Astrocyte of the spinal cord (primary cell): ENCODE measurements at regions not wholly inside any gene's neighbourhood (a gene's known extent, or its start where the extent isn't known, plus 50 kb on each side); places are given as distances from the start of the nearest gene placed in this dataset.

ENCODE experiments used
- DNase-seq: peaks from one replicate; pipeline ENCODE4 v3.0.0; 2011; ENCODE audit warnings: low read depth, low spot score
- H3K4me3 ChIP-seq: 2 replicates; pipeline ENCODE4 v1.5.1; 2011; ENCODE audit warnings: low read depth, mild to moderate bottlenecking, low read length, moderate library complexity
- CTCF ChIP-seq: IDR thresholded peaks from 2 replicates; pipeline ENCODE4 v1.5.1; 2012; ENCODE audit warnings: low read depth, mild to moderate bottlenecking, low read length, inconsistent platforms
- in situ Hi-C: cut with HindIII; loops from 2 replicates; pipeline ENCODE4 v1.10.0; 2017; ENCODE audit warnings: low sequenced_read_pairs

GRCh38 chr12:126644236-126645020, 1579.2 kb downstream of the AACS start:
- TF ChIP-seq CTCF = no peak
- DNase-seq = no peak
- no peak overlapping the region for H3K4me3 ChIP-seq
- in situ Hi-C loops = no loop called here

DNA sequence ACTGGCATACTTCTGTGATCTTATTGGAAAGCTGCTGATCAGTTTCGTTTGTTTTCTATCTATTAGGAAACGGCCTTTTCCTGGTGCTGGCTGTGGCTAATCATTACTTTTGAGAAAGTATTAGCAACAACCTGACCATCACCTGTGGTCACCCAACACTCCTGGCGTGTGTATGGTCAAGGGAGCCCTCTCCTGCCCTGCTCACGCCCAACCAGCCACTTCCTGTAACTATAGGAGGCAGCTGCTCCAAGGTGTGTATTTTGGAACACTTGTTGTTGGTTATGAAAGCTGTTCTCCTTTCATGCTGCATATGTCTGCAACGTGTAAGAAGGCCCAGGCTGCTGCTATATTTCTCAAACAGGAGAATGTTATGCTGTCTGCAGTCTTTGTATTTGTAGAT, 1582.8 kb downstream of the AACS start:
- no peak for TF ChIP-seq CTCF
- H3K4me3 ChIP-seq = no peak overlapping the region
- DNase-seq = no peak
- in situ Hi-C loops = no loop called here

- in situ Hi-C loops = no loop called here
- no peak for TF ChIP-seq CTCF
- no peak overlapping the region for H3K4me3 ChIP-seq
- DNase-seq = no peak
Measured at GRCh38 chr12:126651133-126651532, 1585.9 kb downstream of the AACS start.

- no peak overlapping the region for H3K4me3 ChIP-seq
- in situ Hi-C loops = no loop called here
- DNase-seq = peak; percentile 43
- peak; percentile 43 for TF ChIP-seq CTCF
Measured at GRCh38 chr12:126663304-126664094, 1598.3 kb downstream of the AACS start.

- in situ Hi-C loops = no loop called here
- peak; percentile 95 for DNase-seq
- H3K4me3 ChIP-seq = no peak overlapping the region
- no peak for TF ChIP-seq CTCF
Measured at GRCh38 chr12:126667339-126667738, 1599.6 kb upstream of the TMEM132C start.

DNA sequence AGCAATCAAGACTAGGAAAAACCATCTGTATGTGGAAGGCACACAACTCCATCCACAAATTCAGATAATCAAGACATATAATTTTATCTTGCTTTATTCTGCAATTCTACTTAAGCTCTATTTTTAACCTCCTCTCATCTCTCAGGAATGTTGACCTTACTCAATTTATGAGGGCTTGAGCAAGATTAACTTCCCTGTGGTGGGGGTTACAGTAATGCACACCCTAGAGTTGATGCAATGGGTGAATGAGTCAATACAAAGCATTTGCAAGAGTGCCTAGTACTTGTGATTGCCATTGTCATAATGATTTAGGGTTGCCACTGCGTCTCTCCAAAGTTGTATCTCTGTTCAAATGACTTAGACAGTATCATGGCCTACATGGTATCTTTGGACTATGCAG, 1598.4 kb upstream of the TMEM132C start:
- DNase-seq = peak; percentile 95
- H3K4me3 ChIP-seq = no peak overlapping the region
- no peak for TF ChIP-seq CTCF
- in situ Hi-C loops = no loop called here
